HepG2 (cell line): ENCODE measurements at regions not wholly inside any gene's neighbourhood (a gene's known extent, or its start where the extent isn't known, plus 50 kb on each side); places are given as distances from the start of the nearest gene placed in this dataset.

Experiments
- ATAC-seq: fragments of 200-7000 bp; cut with Tn5 transposase; 3 replicates; pipeline ENCODE4 v1.9.1; 2020; ENCODE audit warnings: mild to moderate bottlenecking, moderate library complexity
- BruUV-seq: library from RNA; stranded (reverse); fragments of 400-500 nt; replicated peaks from 2 replicates; lab custom pipeline; 2021; lab: Mats Ljungman, UMichigan
- CTCF ChIA-PET: fragments of 300-600 bp; formaldehyde crosslinking; extraction: SDS; loops from one replicate; lab custom pipeline; 2021; ENCODE audit warnings: low total read pairs, inconsistent platforms, low intra/inter-chr PET ratio; lab: Yijun Ruan, JAX
- POLR2A ChIA-PET: fragments of 350-600 bp; sonication (Branson Sonifier 250); formaldehyde crosslinking; loops from one replicate; lab custom pipeline; 2020; ENCODE audit warnings: antibody characterized with exemption, inconsistent platforms; lab: Yijun Ruan, JAX
- DNase-seq: peaks from one replicate; pipeline ENCODE4 v3.0.0-alpha.2; 2015; ENCODE audit warnings: low spot score
- FAIRE-seq: peaks from 3 replicates; lab custom pipeline; 2011; peaks lifted over from hg19 to GRCh38; lab: Jason Lieb, UNC
- H2AFZ ChIP-seq: one replicate; pipeline ENCODE4 v1.6.1; 2011; ENCODE audit warnings: low read length, inconsistent platforms
- H3K27ac ChIP-seq: fragments of 300-600 bp; 3 replicates; pipeline ENCODE4 v1.8.0; 2011; ENCODE audit warnings: mixed run types, mild to moderate bottlenecking, mixed read lengths, low read length, inconsistent platforms; ENCODE audit not compliant: insufficient read depth; ENCODE audit errors: extremely low read length
- H3K27me3 ChIP-seq, 2 experiments: fragments of 200-600 bp in 1 of 2; 2 replicates in 1 of 2; 3 replicates in 1 of 2; pipeline versions ENCODE4 v1.6.0 to v1.8.0; 2011; ENCODE audit warnings: low read length in 2 of 2, mild to moderate bottlenecking in 2 of 2, moderate library complexity in 2 of 2, inconsistent platforms in 1 of 2; ENCODE audit not compliant: insufficient read depth in 2 of 2, control insufficient read depth in 1 of 2
- H3K36me3 ChIP-seq, 2 experiments: fragments of 200-600 bp in 1 of 2; replicated peaks in 1 of 2; 2 replicates in 1 of 2; 3 replicates in 1 of 2; pipeline versions ENCODE4 v1.5.1 to v1.8.0; 2011; ENCODE audit warnings: low read length in 2 of 2, inconsistent platforms in 1 of 2; ENCODE audit not compliant: insufficient read depth in 2 of 2, control insufficient read depth in 1 of 2
- H3K4me1 ChIP-seq: 2 replicates; pipeline ENCODE4 v1.5.1; 2012; ENCODE audit warnings: low read length, inconsistent platforms; ENCODE audit not compliant: insufficient read depth
- H3K4me2 ChIP-seq: 2 replicates; pipeline ENCODE4 v1.6.0; 2011; ENCODE audit warnings: low read depth, low read length, inconsistent platforms
- H3K4me3 ChIP-seq, 3 experiments: fragments of 200-600 bp in 1 of 3; sonication (generic), shearing (Covaris generic) in 1 of 3; replicated peaks in 1 of 3; 2 replicates each; pipeline ENCODE4 v1.5.1; 2011 to 2016; ENCODE audit warnings: low read length in 3 of 3, inconsistent platforms in 2 of 3, low read depth in 2 of 3, mild to moderate bottlenecking in 2 of 3, control low read depth in 1 of 3, mixed read lengths in 1 of 3; ENCODE audit not compliant: insufficient read depth in 1 of 3
- H3K79me2 ChIP-seq: one replicate; pipeline ENCODE4 v1.6.1; 2011; ENCODE audit warnings: low read length, inconsistent platforms; ENCODE audit not compliant: insufficient read depth
- H3K9ac ChIP-seq: 2 replicates; pipeline ENCODE4 v1.6.0; 2011; ENCODE audit warnings: mild to moderate bottlenecking, low read depth, low read length, inconsistent platforms; ENCODE audit not compliant: insufficient read depth
- H3K9me3 ChIP-seq: 2 replicates; pipeline ENCODE4 v1.5.1; 2012; ENCODE audit warnings: mild to moderate bottlenecking, low read length
- H4K20me1 ChIP-seq: 2 replicates; pipeline ENCODE4 v1.6.0; 2011; ENCODE audit warnings: inconsistent platforms, mild to moderate bottlenecking, low read length, moderate library complexity; ENCODE audit not compliant: insufficient read depth
- SNAPC4 ChIP-seq: sonication (generic); formaldehyde crosslinking; IDR thresholded peaks from 2 replicates; pipeline ENCODE4 v1.4.0; 2020; ENCODE audit warnings: mild to moderate bottlenecking, missing genetic modification reagents
- ZXDC ChIP-seq: sonication (generic); formaldehyde crosslinking; IDR thresholded peaks from 2 replicates; pipeline ENCODE4 v1.5.0; 2020; ENCODE audit warnings: mild to moderate bottlenecking, missing genetic modification reagents
- WGBS: methylation state at CpG from one replicate; pipeline ENCODE4 v1.1.6; 2017; ENCODE audit warnings: low lambda C conversion rate; 5-methylcytosine and 5-hydroxymethylcytosine counted together
- in situ Hi-C: cut with HindIII; loops from 2 replicates; pipeline ENCODE4 v1.10.0; 2017; ENCODE audit warnings: low pct_unique_long_range_greater_than_20kb; ENCODE audit not compliant: extremely low pct_ligation_motif_present
- intact Hi-C: fragments of 100-400 bp; cut with micrococcal nuclease; formaldehyde crosslinking; loops from one replicate; pipeline ENCODE4 v1.10.0; 2022; ENCODE audit not compliant: unreplicated experiment

GRCh38 chr15:93493172-93493571 is 404.2 kb upstream of the RGMA start:
- in situ Hi-C loops: no loop called here
- ATAC-seq: no peak
- no peaks in the 10 kb centered on the region for H3K36me3 ChIP-seq
- CTCF ChIA-PET: no interaction called here
- no peaks in the 10 kb centered on the region for H3K79me2 ChIP-seq
- H3K9ac ChIP-seq: no peak overlapping the region
- H3K9me3 ChIP-seq: no peaks in the 10 kb centered on the region
- FAIRE-seq: no peak
- no peak overlapping the region for H3K27ac ChIP-seq
- H2AFZ ChIP-seq: no peak overlapping the region
- no peaks in the 10 kb centered on the region for H4K20me1 ChIP-seq
- H3K4me1 ChIP-seq: no peaks in the 10 kb centered on the region
- DNase-seq: no peak
- no peak overlapping the region for H3K4me2 ChIP-seq
- WGBS: 2% methylated on average over 4 of the region's 4 CpGs
- H3K27me3 ChIP-seq: no peaks in the 10 kb centered on the region
- no TSS peak for BruUV-seq
- TF ChIP-seq SNAPC4 (CRISPR knock-in tag): no peak
- no peak for TF ChIP-seq ZXDC (CRISPR knock-in tag)
- TF ChIP-seq, all 625 proteins: peak for 0
- intact Hi-C loops: no loop called here
- POLR2A ChIA-PET: no interaction called here
- no peak overlapping the region for H3K4me3 ChIP-seq
